Activated naive CD8-positive, alpha-beta T cell treated with anti-CD3 and anti-CD28 coated beads, Interleukin-2, amount 10 ng/mL, durations not matched to agents 7 days and 5 days (primary cell): ENCODE measurements at regions not wholly inside any gene's neighbourhood (a gene's known extent, or its start where the extent isn't known, plus 50 kb on each side); places are given as distances from the start of the nearest gene placed in this dataset.

ENCODE experiments used
- ATAC-seq: fragments of 150-1000 bp; cut with Tn5 transposase; one replicate; pipeline ENCODE4 v1.10.0; 2021; ENCODE audit warnings: low read depth, moderate library complexity
- POLR2A ChIA-PET: fragments of 350-600 bp; sonication (Branson Sonifier 250); formaldehyde crosslinking; loops from one replicate; lab custom pipeline; 2021; ENCODE audit warnings: antibody characterized with exemption; lab: Charles Lee
- DNase-seq: peaks from one replicate; pipeline ENCODE4 v3.0.0; 2021
- H3K27ac Mint-ChIP-seq: one replicate; pipeline ENCODE4 v1.8.0; 2022; ENCODE audit warnings: mild to moderate bottlenecking, mixed read lengths
- H3K27me3 Mint-ChIP-seq: one replicate; pipeline ENCODE4 v1.8.0; 2022; ENCODE audit warnings: mild to moderate bottlenecking, moderate library complexity, mixed read lengths
- H3K36me3 Mint-ChIP-seq: one replicate; pipeline ENCODE4 v1.8.0; 2021; ENCODE audit warnings: mild to moderate bottlenecking, mixed read lengths
- H3K4me1 Mint-ChIP-seq: one replicate; pipeline ENCODE4 v1.8.0; 2021; ENCODE audit warnings: mixed read lengths
- H3K4me3 Mint-ChIP-seq: one replicate; pipeline ENCODE4 v1.8.0; 2022; ENCODE audit warnings: mild to moderate bottlenecking, moderate library complexity, mixed read lengths
- H3K9me3 Mint-ChIP-seq: one replicate; pipeline ENCODE4 v1.8.0; 2021; ENCODE audit warnings: mixed read lengths

- Mint-ChIP-seq H3K36me3 (no peaks in the 10 kb centered on the region), H3K27me3 (peaks cover 11% of the 10 kb centered on the region), H3K27ac (no peak overlapping the region), H3K4me3 (no peak overlapping the region), H3K4me1 (peaks cover 10% of the 10 kb centered on the region), H3K9me3 (no peaks in the 10 kb centered on the region)
- no peak for ATAC-seq
- no peak for DNase-seq
- POLR2A ChIA-PET = no interaction called here
Measured at GRCh38 chr7:96497567-96497966, 175.7 kb upstream of the SLC25A13 start.

GRCh38 chr7:96495751-96496216, 173.9 kb upstream of the SLC25A13 start:
- ATAC-seq = peak; percentile 80
- H3K9me3 Mint-ChIP-seq = no peaks in the 10 kb centered on the region
- no peak for DNase-seq
- H3K4me3 Mint-ChIP-seq = peak overlapping the region; percentile 67
- peaks cover 12% of the 10 kb centered on the region for H3K27me3 Mint-ChIP-seq
- H3K36me3 Mint-ChIP-seq = no peaks in the 10 kb centered on the region
- peaks cover 14% of the 10 kb centered on the region for H3K4me1 Mint-ChIP-seq
- peak overlapping the region; percentile 72 for H3K27ac Mint-ChIP-seq
- POLR2A ChIA-PET = no interaction called here

DNA sequence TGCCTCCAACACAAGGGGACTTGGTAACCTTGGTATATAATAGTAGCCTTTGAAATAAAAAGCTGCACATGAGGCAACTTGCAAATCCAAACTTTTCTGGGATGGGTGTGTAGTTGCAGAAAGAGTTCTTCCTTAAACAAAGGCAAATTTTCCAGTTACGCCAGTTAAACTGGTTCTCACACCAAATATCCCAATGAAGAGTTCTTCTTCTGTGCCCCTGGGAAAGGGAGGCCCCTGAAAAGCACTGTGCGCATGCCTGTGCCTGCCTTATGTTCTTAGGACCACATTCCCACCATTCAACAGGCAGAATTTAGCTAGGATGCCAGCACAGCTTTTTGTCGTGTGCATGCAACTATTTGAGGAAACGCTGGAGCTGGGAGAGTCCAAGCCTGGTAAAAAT, 164.8 kb upstream of the SLC25A13 start:
- Mint-ChIP-seq H3K4me1 (peaks cover 14% of the 10 kb centered on the region), H3K27me3 (peaks cover 4% of the 10 kb centered on the region), H3K27ac (no peak overlapping the region), H3K4me3 (no peak overlapping the region), H3K36me3 (no peaks in the 10 kb centered on the region), H3K9me3 (no peaks in the 10 kb centered on the region)
- POLR2A ChIA-PET = no interaction called here
- no peak for ATAC-seq
- no peak for DNase-seq

DNA sequence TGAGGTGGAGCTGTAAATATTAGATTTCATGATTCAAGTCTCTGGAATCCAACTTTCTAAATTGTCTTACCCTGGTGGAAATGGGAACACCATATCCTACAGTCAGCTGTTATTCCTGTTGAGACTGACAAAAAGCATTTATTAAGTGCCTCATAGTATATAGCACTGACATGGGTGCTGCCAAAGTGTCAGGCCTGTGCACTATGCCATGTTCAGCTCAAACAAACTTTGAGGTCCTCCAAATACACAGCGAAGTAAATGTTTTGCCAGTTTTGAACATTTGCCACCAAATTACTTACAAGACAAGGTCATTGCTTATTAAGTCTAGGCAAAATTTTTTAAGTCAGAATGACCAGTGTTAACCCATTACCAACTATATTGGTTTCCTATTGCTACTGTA, 162.9 kb upstream of the SLC25A13 start:
- ATAC-seq (no peak), DNase-seq (no peak)
- H3K4me1 Mint-ChIP-seq = peaks cover 12% of the 10 kb centered on the region
- H3K9me3 Mint-ChIP-seq = no peaks in the 10 kb centered on the region
- H3K27me3 Mint-ChIP-seq = peaks cover 2% of the 10 kb centered on the region
- H3K36me3 Mint-ChIP-seq = no peaks in the 10 kb centered on the region
- H3K27ac Mint-ChIP-seq = no peak overlapping the region
- POLR2A ChIA-PET = no interaction called here
- no peak overlapping the region for H3K4me3 Mint-ChIP-seq

GRCh38 chr7:96484091-96484490, 162.2 kb upstream of the SLC25A13 start:
- Mint-ChIP-seq H3K27ac (no peak overlapping the region), H3K9me3 (no peaks in the 10 kb centered on the region), H3K36me3 (no peaks in the 10 kb centered on the region), H3K4me1 (peaks cover 15% of the 10 kb centered on the region), H3K4me3 (no peak overlapping the region), H3K27me3 (peaks cover 2% of the 10 kb centered on the region)
- DNase-seq (no peak), ATAC-seq (peak; percentile 65)
- POLR2A ChIA-PET = no interaction called here

DNA sequence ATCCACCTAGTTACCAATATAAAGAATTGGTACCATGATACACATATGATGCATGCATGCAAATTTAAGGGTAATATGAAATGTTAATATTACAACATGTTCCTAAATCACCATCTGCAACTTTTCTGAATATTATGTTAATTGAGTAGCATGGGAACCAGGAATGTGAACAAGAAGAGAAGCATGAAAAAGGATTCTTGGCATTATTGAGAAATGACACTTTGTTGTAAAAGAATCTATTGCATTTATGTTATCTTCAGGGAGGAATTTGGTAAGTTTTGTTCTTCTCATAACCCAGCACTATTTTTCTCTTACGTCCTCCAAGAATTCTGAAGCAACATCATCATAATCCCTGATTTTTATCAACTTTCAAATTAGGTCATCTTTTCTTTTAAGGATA, 159.9 kb upstream of the SLC25A13 start:
- H3K36me3 Mint-ChIP-seq = no peaks in the 10 kb centered on the region

DNA sequence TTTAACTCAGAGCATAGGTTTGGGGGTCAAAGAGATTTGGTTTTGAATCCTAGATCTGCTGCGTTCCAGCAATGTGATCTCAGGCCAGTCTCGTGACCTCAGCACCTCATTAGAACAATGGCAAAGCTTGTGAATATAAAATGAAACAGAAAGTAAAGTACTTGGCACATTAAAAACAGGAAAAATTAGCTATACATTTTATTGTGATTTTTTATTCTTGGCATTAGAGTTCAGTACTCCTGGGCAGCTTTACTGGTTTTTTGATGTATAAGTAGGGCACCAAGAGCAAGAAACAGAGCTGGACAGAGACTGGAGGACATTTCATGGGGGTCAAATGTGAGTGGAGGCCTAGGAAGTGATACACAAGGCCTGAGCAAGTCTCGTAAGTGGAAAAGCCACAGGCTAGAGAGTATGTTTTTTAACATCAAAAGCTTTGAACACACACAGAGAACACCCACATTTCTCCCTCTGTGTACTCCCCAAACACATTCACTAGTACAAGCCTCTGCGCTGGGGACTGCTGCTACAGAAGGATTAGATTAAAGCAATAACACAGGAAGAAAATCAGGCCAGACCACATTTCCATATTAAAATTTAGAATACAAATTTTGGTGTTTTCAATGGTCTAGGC, 157.2 kb upstream of the SLC25A13 start:
- no peak for DNase-seq
- H3K27me3 Mint-ChIP-seq = peaks cover 8% of the 10 kb centered on the region
- H3K36me3 Mint-ChIP-seq = peaks cover 2% of the 10 kb centered on the region
- ATAC-seq = peak; percentile 79
- H3K27ac Mint-ChIP-seq = peak overlapping the region; percentile 86
- peaks cover 1% of the 10 kb centered on the region for H3K9me3 Mint-ChIP-seq
- peaks cover 16% of the 10 kb centered on the region for H3K4me1 Mint-ChIP-seq
- H3K4me3 Mint-ChIP-seq = peak overlapping the region; percentile 70
- POLR2A ChIA-PET = no interaction called here

More for the DNA sequence above, 159.9 kb upstream of the SLC25A13 start:
- no peak overlapping the region for H3K4me3 Mint-ChIP-seq
- H3K9me3 Mint-ChIP-seq = no peaks in the 10 kb centered on the region
- ATAC-seq = no peak
- peaks cover 1% of the 10 kb centered on the region for H3K27me3 Mint-ChIP-seq
- no peak for DNase-seq
- H3K4me1 Mint-ChIP-seq = peaks cover 20% of the 10 kb centered on the region
- POLR2A ChIA-PET = no interaction called here
- H3K27ac Mint-ChIP-seq = no peak overlapping the region

GRCh38 chr7:96471606-96472005, 149.7 kb upstream of the SLC25A13 start:
- peak overlapping the region; percentile 76 for H3K4me3 Mint-ChIP-seq
- peaks cover 14% of the 10 kb centered on the region for H3K9me3 Mint-ChIP-seq
- ATAC-seq (no peak), DNase-seq (no peak)
- POLR2A ChIA-PET = no interaction called here
- H3K27me3 Mint-ChIP-seq = peaks cover 15% of the 10 kb centered on the region
- H3K4me1 Mint-ChIP-seq = peaks cover 16% of the 10 kb centered on the region
- peak overlapping the region; percentile 90 for H3K27ac Mint-ChIP-seq
- H3K36me3 Mint-ChIP-seq = peaks cover 21% of the 10 kb centered on the region

- peaks cover 5% of the 10 kb centered on the region for H3K27me3 Mint-ChIP-seq
- ATAC-seq (no peak), DNase-seq (no peak)
- no peak overlapping the region for H3K4me3 Mint-ChIP-seq
- no peak overlapping the region for H3K27ac Mint-ChIP-seq
- no peaks in the 10 kb centered on the region for H3K9me3 Mint-ChIP-seq
- no peaks in the 10 kb centered on the region for H3K36me3 Mint-ChIP-seq
- POLR2A ChIA-PET = no interaction called here
- no peaks in the 10 kb centered on the region for H3K4me1 Mint-ChIP-seq
Measured at GRCh38 chr7:96452146-96452545, 130.2 kb upstream of the SLC25A13 start.

GRCh38 chr7:96449094-96449493, 127.2 kb upstream of the SLC25A13 start:
- no peaks in the 10 kb centered on the region for H3K9me3 Mint-ChIP-seq
- H3K27me3 Mint-ChIP-seq = peaks cover 20% of the 10 kb centered on the region
- ATAC-seq = no peak
- no peaks in the 10 kb centered on the region for H3K36me3 Mint-ChIP-seq
- H3K4me3 Mint-ChIP-seq = no peak overlapping the region
- DNase-seq = no peak
- H3K4me1 Mint-ChIP-seq = no peaks in the 10 kb centered on the region
- H3K27ac Mint-ChIP-seq = no peak overlapping the region
- POLR2A ChIA-PET = no interaction called here

- Mint-ChIP-seq H3K4me3 (no peak overlapping the region), H3K9me3 (no peaks in the 10 kb centered on the region), H3K36me3 (no peaks in the 10 kb centered on the region), H3K27ac (no peak overlapping the region), H3K4me1 (no peaks in the 10 kb centered on the region), H3K27me3 (peaks cover 20% of the 10 kb centered on the region)
- DNase-seq = no peak
- POLR2A ChIA-PET = no interaction called here
- ATAC-seq = no peak
Measured at GRCh38 chr7:96447109-96447645, 125.3 kb upstream of the SLC25A13 start.

- POLR2A ChIA-PET = no interaction called here
- Mint-ChIP-seq H3K4me1 (no peaks in the 10 kb centered on the region), H3K9me3 (no peaks in the 10 kb centered on the region), H3K4me3 (no peak overlapping the region), H3K27ac (no peak overlapping the region), H3K36me3 (no peaks in the 10 kb centered on the region), H3K27me3 (peaks cover 14% of the 10 kb centered on the region)
- no peak for DNase-seq
- no peak for ATAC-seq
Measured at GRCh38 chr7:96441436-96442084, 119.7 kb upstream of the SLC25A13 start.

GRCh38 chr7:96440328-96440727, 118.4 kb upstream of the SLC25A13 start:
- H3K4me3 Mint-ChIP-seq = no peak overlapping the region
- peaks cover 12% of the 10 kb centered on the region for H3K27me3 Mint-ChIP-seq
- POLR2A ChIA-PET = no interaction called here
- no peak overlapping the region for H3K27ac Mint-ChIP-seq
- DNase-seq (no peak), ATAC-seq (no peak)
- no peaks in the 10 kb centered on the region for H3K9me3 Mint-ChIP-seq
- no peaks in the 10 kb centered on the region for H3K4me1 Mint-ChIP-seq
- no peaks in the 10 kb centered on the region for H3K36me3 Mint-ChIP-seq

GRCh38 chr7:96436880-96437279, 115.0 kb upstream of the SLC25A13 start:
- no peak for DNase-seq
- no peaks in the 10 kb centered on the region for H3K9me3 Mint-ChIP-seq
- ATAC-seq = no peak
- H3K27ac Mint-ChIP-seq = no peak overlapping the region
- no peaks in the 10 kb centered on the region for H3K4me1 Mint-ChIP-seq
- peaks cover 6% of the 10 kb centered on the region for H3K27me3 Mint-ChIP-seq
- no peak overlapping the region for H3K4me3 Mint-ChIP-seq
- no peaks in the 10 kb centered on the region for H3K36me3 Mint-ChIP-seq
- POLR2A ChIA-PET = no interaction called here
